Panc1 (cell line): ENCODE measurements at regions not wholly inside any gene's neighbourhood (a gene's known extent, or its start where the extent isn't known, plus 50 kb on each side); places are given as distances from the start of the nearest gene placed in this dataset.

Experiments
- ATAC-seq: fragments of 200-7000 bp; cut with Tn5 transposase; 2 replicates; pipeline ENCODE4 v1.9.1; 2020; ENCODE audit warnings: mild to moderate bottlenecking, moderate library complexity
- BruUV-seq: library from RNA; stranded (reverse); fragments of 400-500 nt; replicated peaks from 2 replicates; lab custom pipeline; 2021; lab: Mats Ljungman, UMichigan
- CTCF ChIA-PET: fragments of 300-600 bp; sonication (Branson Sonifier 250); formaldehyde crosslinking; loops from one replicate; lab custom pipeline; 2022; ENCODE audit warnings: antibody characterized with exemption; lab: Charles Lee
- POLR2A ChIA-PET: fragments of 300-600 bp; sonication (Branson Sonifier 250); formaldehyde crosslinking; loops from one replicate; lab custom pipeline; 2022; ENCODE audit warnings: antibody characterized with exemption; lab: Charles Lee
- DNase-seq: peaks from one replicate; pipeline ENCODE4 v3.0.0-alpha.2; 2010; ENCODE audit warnings: low read depth, low spot score
- H3K27ac ChIP-seq: 2 replicates; pipeline ENCODE4 v1.5.1; 2011; ENCODE audit warnings: mild to moderate bottlenecking, low read length, inconsistent platforms
- H3K27me3 ChIP-seq: fragments of 200-500 bp; sonication (Bioruptor generic); 2 replicates; pipeline ENCODE4 v1.6.0; 2014; ENCODE audit warnings: low read length, inconsistent platforms; ENCODE audit not compliant: control insufficient read depth, insufficient read depth
- H3K36me3 ChIP-seq: fragments of 200-500 bp; sonication (Bioruptor generic); 2 replicates; pipeline ENCODE4 v1.5.1; 2014; ENCODE audit warnings: inconsistent platforms, mild to moderate bottlenecking, low read length, moderate library complexity; ENCODE audit not compliant: control insufficient read depth, insufficient read depth
- H3K4me1 ChIP-seq: 2 replicates; pipeline ENCODE4 v1.5.1; 2011; ENCODE audit warnings: inconsistent platforms, mild to moderate bottlenecking, low read length, moderate library complexity; ENCODE audit not compliant: control insufficient read depth, insufficient read depth
- H3K4me3 ChIP-seq, 2 experiments: 2 replicates each; pipeline ENCODE4 v1.5.1; 2011 to 2012; ENCODE audit warnings: low read depth in 2 of 2, low read length in 2 of 2, mild to moderate bottlenecking in 2 of 2, inconsistent platforms in 1 of 2, moderate library complexity in 1 of 2
- H3K9me3 ChIP-seq: fragments of 200-500 bp; sonication (Bioruptor generic); 2 replicates; pipeline ENCODE4 v1.5.1; 2014; ENCODE audit warnings: low read depth, mild to moderate bottlenecking, inconsistent platforms, low read length, moderate library complexity; ENCODE audit not compliant: control insufficient read depth, insufficient read depth
- CTCF ChIP-seq: fragments of 450-650 bp; IDR thresholded peaks from 2 replicates; pipeline ENCODE4 v1.5.1; 2017; ENCODE audit warnings: mild to moderate bottlenecking
- POLR2AphosphoS5 ChIP-seq: IDR thresholded peaks from 2 replicates; pipeline ENCODE4 v1.6.1; 2012; ENCODE audit warnings: mild to moderate bottlenecking, low read depth, low read length, moderate library complexity
- REST ChIP-seq, 2 experiments: IDR thresholded peaks; 2 replicates each; pipeline ENCODE4 v1.6.1; 2011 to 2012; ENCODE audit warnings: low read depth in 2 of 2, control low read depth in 1 of 2, low read length in 1 of 2, mild to moderate bottlenecking in 1 of 2, moderate library complexity in 1 of 2; ENCODE audit not compliant: insufficient read depth in 1 of 2
- SIN3A ChIP-seq: IDR thresholded peaks from 2 replicates; pipeline ENCODE4 v1.6.1; 2012; ENCODE audit warnings: low read depth, mild to moderate bottlenecking, low read length, moderate library complexity, borderline replicate concordance; ENCODE audit not compliant: insufficient read depth
- TCF7L2 ChIP-seq: IDR thresholded peaks from 2 replicates; pipeline ENCODE4 v1.6.1; 2011; ENCODE audit warnings: mild to moderate bottlenecking, low read depth, low read length, inconsistent platforms
- in situ Hi-C: cut with HindIII; loops from 2 replicates; pipeline ENCODE4 v1.10.0; 2016; ENCODE audit warnings: low sequenced_read_pairs, low pct_unique_long_range_greater_than_20kb
- intact Hi-C: fragments of 100-400 bp; cut with micrococcal nuclease; formaldehyde crosslinking; loops from one replicate; pipeline ENCODE4 v1.10.0; 2022; ENCODE audit not compliant: unreplicated experiment

- H3K27me3 ChIP-seq = no peaks in the 10 kb centered on the region
- H3K4me1 ChIP-seq = no peaks in the 10 kb centered on the region
- TF ChIP-seq REST (IDR thresholded peaks at IDR 0.05; ENCODE audit: insufficient read depth in 1 of 2, low read depth in 2 of 2, low read length in 1 of 2) = no peak
- no peak for TF ChIP-seq POLR2AphosphoS5
- no peak for TF ChIP-seq CTCF
- TF ChIP-seq SIN3A = no peak
- no peak for TF ChIP-seq TCF7L2
- in situ Hi-C loops (no loop called here), intact Hi-C loops (no loop called here)
- DNase-seq = no peak
- BruUV-seq = no TSS peak
- no peak overlapping the region for H3K27ac ChIP-seq
- CTCF ChIA-PET = interaction anchor here (0.7 kb wide), 1 partner anchor 593 kb away, joined by 5 read pairs; no protein-coding TSS in a partner anchor
- no peak overlapping the region for H3K4me3 ChIP-seq
- no peaks in the 10 kb centered on the region for H3K9me3 ChIP-seq
- POLR2A ChIA-PET = no interaction called here
- ATAC-seq = no peak
- no peaks in the 10 kb centered on the region for H3K36me3 ChIP-seq
Measured at GRCh38 chr2:222017252-222017850, 281.4 kb downstream of the PAX3 start.

GRCh38 chr2:222013889-222014288 is 284.9 kb downstream of the PAX3 start:
- Histone ChIP-seq H3K4me1 (no peaks in the 10 kb centered on the region), H3K27ac (no peak overlapping the region), H3K36me3 (no peaks in the 10 kb centered on the region), H3K9me3 (no peaks in the 10 kb centered on the region), H3K27me3 (no peaks in the 10 kb centered on the region), H3K4me3 (no peak overlapping the region)
- no peak for DNase-seq
- no peak for ATAC-seq
- intact Hi-C loops = no loop called here
- ChIA-PET CTCF (no interaction called here), POLR2A (no interaction called here)
- TF ChIP-seq REST (IDR thresholded peaks at IDR 0.05; ENCODE audit: insufficient read depth in 1 of 2, low read depth in 2 of 2, low read length in 1 of 2) (no peak), POLR2AphosphoS5 (no peak), SIN3A (no peak), TCF7L2 (no peak)
- BruUV-seq = no TSS peak
- in situ Hi-C loops = no loop called here
